ENCODE measurements at regions not wholly inside any gene's neighbourhood (a gene's known extent, or its start where the extent isn't known, plus 50 kb on each side); places are given as distances from the start of the nearest gene placed in this dataset.
A peak's percentile ranks its signal among the peaks of the same experiment; 100 is the strongest.

- no peak for TF ChIP-seq CTCF (IDR thresholded peaks at IDR 0.05; ENCODE audit: low read length, missing control alignments)
- DNase-seq (ENCODE audit: low read depth) = no peak
- no peak overlapping the region for H3K4me3 ChIP-seq (replicated peaks; ENCODE audit: low read depth, low read length)
Measured at GRCh38 chr1:118337346-118337745, 152.3 kb upstream of the SPAG17 start.

DNA sequence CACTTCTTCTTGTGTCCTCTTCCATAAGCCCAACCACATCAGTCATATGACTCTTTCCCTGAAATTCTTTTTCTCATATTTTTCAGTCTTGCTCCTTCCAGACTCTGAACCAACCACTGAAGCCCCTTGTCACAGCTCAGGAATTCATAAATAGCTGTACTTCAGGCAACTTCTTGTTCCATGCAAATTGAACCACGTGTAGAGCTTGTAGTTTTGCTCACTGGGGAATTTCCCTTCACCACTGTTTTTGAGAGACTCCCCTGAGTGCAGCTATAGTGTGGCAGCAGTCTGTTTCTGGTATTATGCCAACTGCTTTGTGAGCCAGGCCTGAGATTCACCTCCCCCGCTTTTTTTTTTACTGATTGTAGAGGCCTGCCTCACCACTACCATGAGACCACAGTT lies 150.3 kb upstream of the SPAG17 start:
- TF ChIP-seq CTCF (IDR thresholded peaks at IDR 0.05; ENCODE audit: low read length, missing control alignments) = no peak
- DNase-seq (ENCODE audit: low read depth) = peak; percentile 18
- H3K4me3 ChIP-seq (replicated peaks; ENCODE audit: low read depth, low read length) = no peak overlapping the region

- no peak for TF ChIP-seq CTCF (IDR thresholded peaks at IDR 0.05; ENCODE audit: low read length, missing control alignments)
- no peak overlapping the region for H3K4me3 ChIP-seq (replicated peaks; ENCODE audit: low read depth, low read length)
- DNase-seq (ENCODE audit: low read depth) = no peak
Measured at GRCh38 chr1:118334506-118334905, 149.5 kb upstream of the SPAG17 start.

DNA sequence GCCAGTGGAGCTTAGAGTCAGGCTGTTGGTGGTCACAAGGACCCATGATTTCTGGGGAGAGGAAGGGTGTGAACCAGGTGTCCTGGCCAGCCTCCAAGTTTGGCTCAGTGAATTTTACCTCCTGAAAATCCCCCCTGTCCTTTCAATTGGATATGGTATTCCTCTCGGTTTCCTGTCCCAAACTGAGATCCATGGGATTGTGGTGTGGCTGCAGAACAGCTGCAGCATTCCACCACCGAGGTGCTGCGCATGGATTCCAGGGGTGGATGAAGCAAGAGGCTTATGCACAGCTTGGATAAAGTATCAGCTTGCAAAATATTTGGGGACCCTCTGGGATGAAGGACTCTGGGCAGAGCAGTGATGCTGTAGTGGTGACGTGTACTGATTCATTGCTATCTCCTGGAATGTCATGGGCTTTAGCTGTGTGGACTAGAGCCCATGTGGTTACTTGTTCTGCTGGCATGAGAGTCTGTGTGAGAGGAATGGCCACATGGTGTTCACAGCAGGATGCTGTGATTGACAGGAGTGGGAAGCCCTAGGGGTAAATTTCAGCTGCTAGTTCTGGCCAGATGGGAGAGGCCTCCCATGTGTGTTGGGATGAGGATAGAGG lies 148.7 kb upstream of the SPAG17 start:
- no peak overlapping the region for H3K4me3 ChIP-seq (replicated peaks; ENCODE audit: low read depth, low read length)
- no peak for TF ChIP-seq CTCF (IDR thresholded peaks at IDR 0.05; ENCODE audit: low read length, missing control alignments)
- DNase-seq (ENCODE audit: low read depth) = no peak

- no peak for TF ChIP-seq CTCF (IDR thresholded peaks at IDR 0.05; ENCODE audit: low read length, missing control alignments)
- H3K4me3 ChIP-seq (replicated peaks; ENCODE audit: low read depth, low read length) = no peak overlapping the region
- DNase-seq (ENCODE audit: low read depth) = no peak
Measured at GRCh38 chr1:118326960-118327629, 142.1 kb upstream of the SPAG17 start.

DNA sequence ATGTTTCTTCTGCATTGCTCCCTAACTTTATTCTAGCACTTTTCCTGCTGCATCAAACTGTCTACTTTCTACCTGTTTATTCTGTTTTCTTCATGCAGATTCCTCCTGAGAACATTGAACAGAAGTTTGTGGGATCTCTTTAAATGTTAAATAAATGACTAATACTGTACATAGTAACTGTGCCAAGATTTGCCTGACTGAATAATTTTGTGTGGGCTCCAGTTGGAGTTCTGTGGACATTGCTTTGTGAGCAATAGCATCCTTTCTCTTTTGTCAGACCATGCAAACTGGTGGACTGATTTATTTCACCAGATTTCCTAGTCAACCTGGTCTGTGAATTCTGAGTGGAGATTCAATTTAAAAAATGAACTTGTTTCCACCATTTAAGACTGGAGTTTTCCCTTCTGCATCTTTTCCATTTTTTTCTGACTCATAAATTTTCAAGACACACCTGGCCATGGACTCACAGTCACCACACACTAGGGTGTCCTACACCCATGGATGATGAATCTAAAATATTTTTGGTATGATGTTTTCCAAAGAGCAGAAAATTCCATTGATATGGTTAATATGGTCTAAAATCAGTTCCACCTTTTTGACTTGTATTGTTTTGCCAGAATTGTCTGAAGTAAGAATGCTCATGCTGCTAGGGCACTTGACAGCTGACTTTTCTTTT lies 140.7 kb upstream of the SPAG17 start:
- no peak for TF ChIP-seq CTCF (IDR thresholded peaks at IDR 0.05; ENCODE audit: low read length, missing control alignments)
- DNase-seq (ENCODE audit: low read depth) = no peak
- H3K4me3 ChIP-seq (replicated peaks; ENCODE audit: low read depth, low read length) = no peak overlapping the region

All from fibroblast of pulmonary artery (primary cell).